ENCODE measurements at regions not wholly inside any gene's neighbourhood (a gene's known extent, or its start where the extent isn't known, plus 50 kb on each side); places are given as distances from the start of the nearest gene placed in this dataset.

GRCh38 chr5:88952996-88953643, 70.1 kb upstream of the MEF2C start:
- Histone ChIP-seq H3K36me3 (no peaks in the 10 kb centered on the region), H3K4me1 (no peaks in the 10 kb centered on the region), H3K4me3 (no peak overlapping the region), H3K9me3 (no peaks in the 10 kb centered on the region), H3K27me3 (no peaks in the 10 kb centered on the region), H3K27ac (no peak overlapping the region)
- TF ChIP-seq POLR2AphosphoS5 (IDR thresholded peaks at IDR 0.05) = no peak
- TF ChIP-seq, protein P1, sequence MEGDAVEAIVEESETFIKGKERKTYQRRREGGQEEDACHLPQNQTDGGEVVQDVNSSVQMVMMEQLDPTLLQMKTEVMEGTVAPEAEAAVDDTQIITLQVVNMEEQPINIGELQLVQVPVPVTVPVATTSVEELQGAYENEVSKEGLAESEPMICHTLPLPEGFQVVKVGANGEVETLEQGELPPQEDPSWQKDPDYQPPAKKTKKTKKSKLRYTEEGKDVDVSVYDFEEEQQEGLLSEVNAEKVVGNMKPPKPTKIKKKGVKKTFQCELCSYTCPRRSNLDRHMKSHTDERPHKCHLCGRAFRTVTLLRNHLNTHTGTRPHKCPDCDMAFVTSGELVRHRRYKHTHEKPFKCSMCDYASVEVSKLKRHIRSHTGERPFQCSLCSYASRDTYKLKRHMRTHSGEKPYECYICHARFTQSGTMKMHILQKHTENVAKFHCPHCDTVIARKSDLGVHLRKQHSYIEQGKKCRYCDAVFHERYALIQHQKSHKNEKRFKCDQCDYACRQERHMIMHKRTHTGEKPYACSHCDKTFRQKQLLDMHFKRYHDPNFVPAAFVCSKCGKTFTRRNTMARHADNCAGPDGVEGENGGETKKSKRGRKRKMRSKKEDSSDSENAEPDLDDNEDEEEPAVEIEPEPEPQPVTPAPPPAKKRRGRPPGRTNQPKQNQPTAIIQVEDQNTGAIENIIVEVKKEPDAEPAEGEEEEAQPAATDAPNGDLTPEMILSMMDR (IDR thresholded peaks at IDR 0.05) = no peak
- TF ChIP-seq POLR2A (IDR thresholded peaks at IDR 0.05) = no peak
- intact Hi-C loops (cut with DNase I; ENCODE audit: low total_unique reads) = no loop called here
- DNase-seq (ENCODE audit: low spot score in 2 of 2) = no peak

GRCh38 chr5:88952344-88952743, 69.4 kb upstream of the MEF2C start:
- no peaks in the 10 kb centered on the region for H3K27me3 ChIP-seq
- H3K27ac ChIP-seq = no peak overlapping the region
- H3K36me3 ChIP-seq = no peaks in the 10 kb centered on the region
- intact Hi-C loops (cut with DNase I; ENCODE audit: low total_unique reads) = no loop called here
- no peaks in the 10 kb centered on the region for H3K4me1 ChIP-seq
- H3K9me3 ChIP-seq = no peaks in the 10 kb centered on the region
- no peak for DNase-seq (ENCODE audit: low spot score in 2 of 2)
- no peak for TF ChIP-seq POLR2A (IDR thresholded peaks at IDR 0.05)
- TF ChIP-seq, protein P1 (IDR thresholded peaks at IDR 0.05) = no peak
- no peak for TF ChIP-seq POLR2AphosphoS5 (IDR thresholded peaks at IDR 0.05)
- no peak overlapping the region for H3K4me3 ChIP-seq

GRCh38 chr5:88951457-88951856, 68.5 kb upstream of the MEF2C start:
- Histone ChIP-seq H3K27me3 (no peaks in the 10 kb centered on the region), H3K4me3 (no peak overlapping the region), H3K9me3 (no peaks in the 10 kb centered on the region), H3K27ac (no peak overlapping the region), H3K36me3 (no peaks in the 10 kb centered on the region), H3K4me1 (no peaks in the 10 kb centered on the region)
- TF ChIP-seq, protein P1 (IDR thresholded peaks at IDR 0.05) = no peak
- TF ChIP-seq POLR2AphosphoS5 (IDR thresholded peaks at IDR 0.05) = no peak
- no peak for TF ChIP-seq POLR2A (IDR thresholded peaks at IDR 0.05)
- intact Hi-C loops (cut with DNase I; ENCODE audit: low total_unique reads) = no loop called here
- no peak for DNase-seq (ENCODE audit: low spot score in 2 of 2)

DNA sequence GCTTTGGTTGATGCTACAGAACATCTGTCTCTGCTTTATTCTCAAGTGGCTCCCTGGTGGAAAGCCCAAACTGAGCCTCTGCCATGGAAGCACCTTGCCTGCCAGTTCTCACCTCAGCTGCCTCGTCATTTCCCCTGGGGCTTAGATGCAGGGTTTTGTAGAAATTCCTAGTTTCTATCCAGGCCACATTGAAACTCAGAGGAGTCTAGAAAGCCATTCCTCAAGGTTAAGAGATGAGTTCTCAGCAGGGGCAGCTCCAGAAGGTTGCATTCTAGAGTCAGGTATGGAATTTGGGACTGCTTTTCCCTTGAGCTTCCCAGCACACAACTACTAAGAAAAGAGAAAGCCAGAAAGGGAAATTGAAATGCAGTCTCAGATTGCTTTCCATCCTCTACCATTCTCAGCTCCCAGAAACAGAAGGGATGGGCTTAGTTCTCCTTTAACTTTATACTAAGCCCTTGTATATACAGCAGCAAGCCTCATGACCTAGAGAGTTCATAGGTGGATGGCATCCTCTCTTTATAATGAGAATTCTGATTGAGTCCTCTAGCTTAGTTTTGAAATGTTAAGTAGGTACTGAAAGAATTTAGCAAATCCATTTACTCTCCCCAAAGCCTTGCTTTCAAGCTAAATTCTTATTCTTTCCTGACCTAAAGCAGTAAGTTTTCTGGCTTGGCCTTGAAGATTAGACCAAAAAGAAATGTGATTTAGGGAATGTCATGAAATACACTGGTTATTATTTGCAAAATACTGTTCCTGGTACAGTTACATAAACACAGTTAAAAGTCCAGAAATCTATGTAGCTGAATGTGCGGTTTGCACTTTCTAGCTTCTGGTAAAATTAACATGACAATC, 66.0 kb upstream of the MEF2C start:
- H3K27me3 ChIP-seq = no peaks in the 10 kb centered on the region
- no peaks in the 10 kb centered on the region for H3K36me3 ChIP-seq
- no peaks in the 10 kb centered on the region for H3K4me1 ChIP-seq
- intact Hi-C loops (cut with DNase I; ENCODE audit: low total_unique reads) = no loop called here
- H3K27ac ChIP-seq = no peak overlapping the region
- DNase-seq (ENCODE audit: low spot score in 2 of 2) = no peak
- H3K9me3 ChIP-seq = no peaks in the 10 kb centered on the region
- TF ChIP-seq POLR2AphosphoS5 (IDR thresholded peaks at IDR 0.05) = no peak
- TF ChIP-seq POLR2A (IDR thresholded peaks at IDR 0.05) = no peak
- TF ChIP-seq, protein P1 (IDR thresholded peaks at IDR 0.05) = no peak
- H3K4me3 ChIP-seq = no peak overlapping the region
